ENCODE measurements at regions not wholly inside any gene's neighbourhood (a gene's known extent, or its start where the extent isn't known, plus 50 kb on each side); places are given as distances from the start of the nearest gene placed in this dataset.

- Histone ChIP-seq H4K20me1 (ENCODE audit: insufficient read depth) (no peaks in the 10 kb centered on the region), H3K9me2 (ENCODE audit: insufficient read depth) (no peaks in the 10 kb centered on the region), H3K4me3 (replicated peaks in 1 of 2; ENCODE audit: low read depth in 1 of 2, low read length in 2 of 2) (no peak overlapping the region), H3K27ac (ENCODE audit: low read depth, low read length) (no peak overlapping the region), H3K4me2 (ENCODE audit: low read length) (no peak overlapping the region), H3K9ac (ENCODE audit: low read length) (no peak overlapping the region), H3K36me3 (ENCODE audit: control insufficient read depth in 1 of 2, insufficient read depth in 2 of 2, low read length in 2 of 2) (no peaks in the 10 kb centered on the region), H2AFZ (ENCODE audit: low read depth, low read length, poor library complexity, severe bottlenecking) (no peak overlapping the region), H3K79me2 (ENCODE audit: insufficient read depth, low read length) (no peaks in the 10 kb centered on the region), H3K9me3 (ENCODE audit: control insufficient read depth in 1 of 2, insufficient read depth in 1 of 2, low read depth in 1 of 2, low read length in 2 of 2) (no peaks in the 10 kb centered on the region), H3K4me1 (ENCODE audit: control insufficient read depth in 1 of 2, insufficient read depth in 2 of 2, low read length in 2 of 2) (no peaks in the 10 kb centered on the region), H3K27me3 (ENCODE audit: insufficient read depth, low read length) (peaks cover 11% of the 10 kb centered on the region)
- ChIA-PET RAD21 (ENCODE audit: low non-redundant PET in 1 of 2, low total read pairs in 2 of 2, uncharacterized antibody in 2 of 2, unreplicated experiment in 2 of 2) (no interaction called here), POLR2A (no interaction called here), CTCF (no interaction called here)
- ATAC-seq (no peak), DNase-seq (ENCODE audit: low read depth, low spot score) (no peak)
- BruUV-seq (replicated peaks): no TSS peak
- TF ChIP-seq SRF (IDR thresholded peaks at IDR 0.05; ENCODE audit: low read depth) (no peak), MAX (IDR thresholded peaks at IDR 0.05) (no peak), EZH2phosphoT487 (IDR thresholded peaks at IDR 0.05; ENCODE audit: borderline replicate concordance) (no peak), CEBPB (IDR thresholded peaks at IDR 0.05; ENCODE audit: low read depth) (no peak), EGR1 (IDR thresholded peaks at IDR 0.05; ENCODE audit: low read depth) (no peak), POLR2A (IDR thresholded peaks at IDR 0.05; ENCODE audit: borderline replicate concordance, extremely low read depth, insufficient read depth, insufficient read length) (no peak), TCF7L2 (IDR thresholded peaks at IDR 0.05; ENCODE audit: borderline replicate concordance, extremely low read depth, insufficient read depth, insufficient read length) (no peak), ZNF274 (IDR thresholded peaks at IDR 0.05; ENCODE audit: low read depth, low read length) (no peak), ZFX (IDR thresholded peaks at IDR 0.05) (no peak), ATF3 (IDR thresholded peaks at IDR 0.05) (no peak), RAD21 (IDR thresholded peaks at IDR 0.05; ENCODE audit: low read depth) (no peak), CBX3 (IDR thresholded peaks at IDR 0.05; ENCODE audit: low read depth) (no peak), ZBTB33 (IDR thresholded peaks at IDR 0.05; ENCODE audit: extremely low read depth, insufficient replicate concordance, low read length) (no peak), SP1 (IDR thresholded peaks at IDR 0.05; ENCODE audit: low read depth) (no peak), EZH2 (IDR thresholded peaks at IDR 0.05) (no peak), SIN3A (IDR thresholded peaks at IDR 0.05; ENCODE audit: low read depth) (no peak), JUND (IDR thresholded peaks at IDR 0.05) (no peak), CTCF (IDR thresholded peaks at IDR 0.05 in 2 of 3, conservative IDR thresholded peaks at IDR 0.05 in 1 of 3; ENCODE audit: borderline replicate concordance in 1 of 3, insufficient read depth in 1 of 3, low read depth in 2 of 3, low read length in 2 of 3) (no peak)
- intact Hi-C loops (cut with micrococcal nuclease): no loop called here
These were observed 555.4 kb downstream of the NPHP4 start for GRCh38 chr1:5436808-5437207.

Measured in HCT116 (cell line).